A673 (cell line): ENCODE measurements at regions not wholly inside any gene's neighbourhood (a gene's known extent, or its start where the extent isn't known, plus 50 kb on each side); places are given as distances from the start of the nearest gene placed in this dataset.

Experiments used
- CTCF ChIP-seq: fragments of 300-800, 200-600 bp; sonication (generic); conservative IDR thresholded peaks from 2 replicates; pipeline ENCODE4 v1.5.1; 2017; ENCODE audit warnings: low read depth, mild to moderate bottlenecking, antibody characterized with exemption, low read length, moderate library complexity, mixed read lengths
- EZH2 ChIP-seq: fragments of 200-600 bp; sonication (generic); IDR thresholded peaks from 2 replicates; pipeline ENCODE4 v1.6.1; 2017; ENCODE audit warnings: borderline replicate concordance, low read depth, mild to moderate bottlenecking, mixed read lengths, antibody characterized with exemption, low read length; ENCODE audit not compliant: poor library complexity, severe bottlenecking

DNA sequence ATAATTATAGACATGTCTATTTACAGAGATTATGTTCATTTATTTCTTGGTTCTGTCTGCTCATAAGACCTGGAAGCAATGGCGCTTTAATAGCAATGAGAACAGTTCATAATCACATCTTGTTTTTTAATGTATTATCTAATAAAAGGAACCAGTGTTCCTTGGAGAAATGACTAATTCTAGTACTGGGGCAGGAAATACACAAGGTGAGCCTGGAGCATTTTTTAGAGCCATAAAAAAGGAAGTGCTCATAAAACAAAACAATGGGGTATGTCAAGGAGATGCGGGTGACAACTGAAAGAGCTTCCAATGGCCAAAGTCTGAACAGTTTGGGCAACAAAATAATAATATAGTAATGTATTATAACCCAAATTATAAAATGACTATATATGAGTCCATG lies 531.9 kb upstream of the CHD1 start:
- TF ChIP-seq CTCF (no peak), EZH2 (no peak)
